ENCODE measurements at regions not wholly inside any gene's neighbourhood (a gene's known extent, or its start where the extent isn't known, plus 50 kb on each side); places are given as distances from the start of the nearest gene placed in this dataset.

DNA sequence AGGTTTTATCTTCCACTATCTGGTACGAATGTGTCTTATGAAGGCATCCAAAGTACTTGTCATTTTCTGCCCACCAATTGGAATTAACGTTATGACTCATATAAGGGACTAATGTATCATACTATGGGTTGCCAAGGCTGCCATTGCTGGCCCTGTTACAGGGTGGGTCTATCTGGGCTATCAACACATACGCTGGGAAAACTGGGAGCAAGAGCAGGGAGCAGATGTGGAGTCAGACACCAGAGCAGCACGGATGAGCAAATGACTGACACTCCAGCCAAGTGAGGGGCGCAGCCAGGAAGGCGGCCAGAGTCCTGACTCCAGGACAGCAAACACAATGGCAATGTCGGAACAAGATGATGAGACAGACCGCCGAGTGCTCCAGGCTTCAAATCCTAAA, 145.9 kb downstream of the COPS8 start:
- H4K8ac ChIP-seq (ENCODE audit: low read depth, low read length) = no peak overlapping the region
- H3K9me3 ChIP-seq (ENCODE audit: insufficient read depth, low read depth, low read length) = no peaks in the 10 kb centered on the region
- H3K9ac ChIP-seq (ENCODE audit: low read length) = no peak overlapping the region
- no peak overlapping the region for H3K4me3 ChIP-seq (ENCODE audit: low read depth, low read length)
- H3K27ac ChIP-seq (ENCODE audit: low read depth, low read length) = no peak overlapping the region
- H3K18ac ChIP-seq (ENCODE audit: low read length) = no peak overlapping the region
- H2BK5ac ChIP-seq (ENCODE audit: low read depth, low read length, poor library complexity) = no peak overlapping the region
- no peak overlapping the region for H4K12ac ChIP-seq (ENCODE audit: low read depth, low read length)
- H3K14ac ChIP-seq (ENCODE audit: low read length) = no peak overlapping the region
- no peak overlapping the region for H4K91ac ChIP-seq (ENCODE audit: low read depth, low read length)
- DNase-seq = no peak
- H2AFZ ChIP-seq (ENCODE audit: insufficient read depth, low read length, poor library complexity) = no peak overlapping the region
- no peak overlapping the region for H2BK12ac ChIP-seq (ENCODE audit: low read length)
- H3K36me3 ChIP-seq (ENCODE audit: control insufficient read depth in 1 of 2, insufficient read depth in 2 of 2, low read length in 2 of 2) = no peaks in the 10 kb centered on the region
- no peak overlapping the region for H3K4ac ChIP-seq (ENCODE audit: low read depth, low read length)
- H2BK120ac ChIP-seq (ENCODE audit: insufficient read depth, low read length, poor library complexity) = no peak overlapping the region
- no peaks in the 10 kb centered on the region for H3K27me3 ChIP-seq (ENCODE audit: insufficient read depth, low read length)
- peak overlapping the region; percentile 24 for H2AK5ac ChIP-seq (ENCODE audit: low read length)
- H3K4me1 ChIP-seq (ENCODE audit: control insufficient read depth in 1 of 2, insufficient read depth in 2 of 2, low read length in 2 of 2) = no peaks in the 10 kb centered on the region
- peaks cover 2% of the 10 kb centered on the region for H3K79me2 ChIP-seq (ENCODE audit: control insufficient read depth, insufficient read depth, low read length, poor library complexity)
- WGBS (ENCODE audit: extremely low coverage, insufficient coverage, insufficient read length) = no CpG with 5 or more reads among the region's 9 CpGs
- H3K4me2 ChIP-seq (ENCODE audit: low read length) = no peak overlapping the region
- H3K23ac ChIP-seq (ENCODE audit: low read length) = no peak overlapping the region
- H3K79me1 ChIP-seq (ENCODE audit: low read length) = no peaks in the 10 kb centered on the region

GRCh38 chr2:237232166-237232565, 146.5 kb downstream of the COPS8 start:
- Histone ChIP-seq H3K4ac (ENCODE audit: low read depth, low read length) (no peak overlapping the region), H2AK5ac (ENCODE audit: low read length) (no peak overlapping the region), H4K91ac (ENCODE audit: low read depth, low read length) (no peak overlapping the region), H2BK120ac (ENCODE audit: insufficient read depth, low read length, poor library complexity) (no peak overlapping the region), H3K27ac (ENCODE audit: low read depth, low read length) (no peak overlapping the region), H3K9me3 (ENCODE audit: insufficient read depth, low read depth, low read length) (no peaks in the 10 kb centered on the region), H3K79me1 (ENCODE audit: low read length) (no peaks in the 10 kb centered on the region), H3K23ac (ENCODE audit: low read length) (no peak overlapping the region), H3K4me3 (ENCODE audit: low read depth, low read length) (no peak overlapping the region), H3K9ac (ENCODE audit: low read length) (no peak overlapping the region), H2BK5ac (ENCODE audit: low read depth, low read length, poor library complexity) (no peak overlapping the region), H2AFZ (ENCODE audit: insufficient read depth, low read length, poor library complexity) (no peak overlapping the region), H3K36me3 (ENCODE audit: control insufficient read depth in 1 of 2, insufficient read depth in 2 of 2, low read length in 2 of 2) (no peaks in the 10 kb centered on the region), H3K79me2 (ENCODE audit: control insufficient read depth, insufficient read depth, low read length, poor library complexity) (peaks cover 2% of the 10 kb centered on the region), H3K4me2 (ENCODE audit: low read length) (no peak overlapping the region), H3K27me3 (ENCODE audit: insufficient read depth, low read length) (no peaks in the 10 kb centered on the region), H3K14ac (ENCODE audit: low read length) (no peak overlapping the region), H4K8ac (ENCODE audit: low read depth, low read length) (no peak overlapping the region), H2BK12ac (ENCODE audit: low read length) (no peak overlapping the region), H3K18ac (ENCODE audit: low read length) (no peak overlapping the region), H3K4me1 (ENCODE audit: control insufficient read depth in 1 of 2, insufficient read depth in 2 of 2, low read length in 2 of 2) (no peaks in the 10 kb centered on the region), H4K12ac (ENCODE audit: low read depth, low read length) (no peak overlapping the region)
- DNase-seq = no peak

DNA sequence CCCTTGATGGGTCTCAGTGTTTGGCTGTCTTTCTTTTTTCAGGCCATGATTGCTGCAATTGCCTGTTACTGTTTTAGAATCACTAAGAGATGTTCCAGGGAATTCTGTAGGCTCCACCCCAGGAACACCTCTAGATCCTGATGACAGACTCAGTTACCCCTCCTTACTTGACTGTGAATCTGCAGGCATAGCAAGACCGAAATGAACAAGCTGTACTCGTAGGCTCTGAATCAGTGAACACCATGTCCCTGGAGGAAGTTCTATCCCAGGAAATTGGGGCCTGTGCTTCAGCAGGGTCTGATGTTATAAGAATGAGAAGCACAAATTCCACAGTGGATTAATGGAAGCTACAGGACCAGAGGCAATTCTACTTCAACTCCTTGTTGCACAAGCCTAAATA, 148.6 kb downstream of the COPS8 start:
- no peaks in the 10 kb centered on the region for H3K9me3 ChIP-seq (ENCODE audit: insufficient read depth, low read depth, low read length)
- no peaks in the 10 kb centered on the region for H3K79me1 ChIP-seq (ENCODE audit: low read length)
- WGBS (ENCODE audit: extremely low coverage, insufficient coverage, insufficient read length) = no CpG with 5 or more reads among the region's 2 CpGs

GRCh38 chr2:237235383-237236095, 149.8 kb downstream of the COPS8 start:
- Histone ChIP-seq H3K9me3 (ENCODE audit: insufficient read depth, low read depth, low read length) (peaks cover 4% of the 10 kb centered on the region), H3K79me1 (ENCODE audit: low read length) (peaks cover 2% of the 10 kb centered on the region), H3K18ac (ENCODE audit: low read length) (no peak overlapping the region), H3K79me2 (ENCODE audit: control insufficient read depth, insufficient read depth, low read length, poor library complexity) (peaks cover 2% of the 10 kb centered on the region), H2BK12ac (ENCODE audit: low read length) (peak overlapping the region; percentile 71), H3K4ac (ENCODE audit: low read depth, low read length) (no peak overlapping the region), H3K4me1 (ENCODE audit: control insufficient read depth in 1 of 2, insufficient read depth in 2 of 2, low read length in 2 of 2) (no peaks in the 10 kb centered on the region), H4K8ac (ENCODE audit: low read depth, low read length) (no peak overlapping the region), H2BK5ac (ENCODE audit: low read depth, low read length, poor library complexity) (no peak overlapping the region), H4K12ac (ENCODE audit: low read depth, low read length) (no peak overlapping the region), H3K9ac (ENCODE audit: low read length) (no peak overlapping the region), H3K4me2 (ENCODE audit: low read length) (no peak overlapping the region), H3K23ac (ENCODE audit: low read length) (no peak overlapping the region), H3K27me3 (ENCODE audit: insufficient read depth, low read length) (no peaks in the 10 kb centered on the region), H3K36me3 (ENCODE audit: control insufficient read depth in 1 of 2, insufficient read depth in 2 of 2, low read length in 2 of 2) (peaks cover 0 to 4% of the 10 kb centered on the region in 2 experiments), H2BK120ac (ENCODE audit: insufficient read depth, low read length, poor library complexity) (no peak overlapping the region), H3K4me3 (ENCODE audit: low read depth, low read length) (no peak overlapping the region), H4K91ac (ENCODE audit: low read depth, low read length) (peak overlapping the region; percentile 56), H3K27ac (ENCODE audit: low read depth, low read length) (no peak overlapping the region), H3K14ac (ENCODE audit: low read length) (no peak overlapping the region), H2AFZ (ENCODE audit: insufficient read depth, low read length, poor library complexity) (peak overlapping the region; percentile 0), H2AK5ac (ENCODE audit: low read length) (no peak overlapping the region)
- no CpG with 5 or more reads among the region's 6 CpGs for WGBS (ENCODE audit: extremely low coverage, insufficient coverage, insufficient read length)
- DNase-seq = no peak

More for the DNA sequence above, 148.6 kb downstream of the COPS8 start:
- Histone ChIP-seq H3K9ac (ENCODE audit: low read length) (no peak overlapping the region), H3K4me1 (ENCODE audit: control insufficient read depth in 1 of 2, insufficient read depth in 2 of 2, low read length in 2 of 2) (no peaks in the 10 kb centered on the region), H3K4me2 (ENCODE audit: low read length) (no peak overlapping the region), H3K27me3 (ENCODE audit: insufficient read depth, low read length) (no peaks in the 10 kb centered on the region), H4K8ac (ENCODE audit: low read depth, low read length) (no peak overlapping the region), H3K79me2 (ENCODE audit: control insufficient read depth, insufficient read depth, low read length, poor library complexity) (peaks cover 2% of the 10 kb centered on the region), H3K18ac (ENCODE audit: low read length) (no peak overlapping the region), H3K27ac (ENCODE audit: low read depth, low read length) (no peak overlapping the region), H3K4ac (ENCODE audit: low read depth, low read length) (no peak overlapping the region), H3K23ac (ENCODE audit: low read length) (no peak overlapping the region), H3K36me3 (ENCODE audit: control insufficient read depth in 1 of 2, insufficient read depth in 2 of 2, low read length in 2 of 2) (no peaks in the 10 kb centered on the region), H2AK5ac (ENCODE audit: low read length) (no peak overlapping the region), H3K14ac (ENCODE audit: low read length) (no peak overlapping the region), H3K4me3 (ENCODE audit: low read depth, low read length) (no peak overlapping the region), H2AFZ (ENCODE audit: insufficient read depth, low read length, poor library complexity) (no peak overlapping the region), H4K12ac (ENCODE audit: low read depth, low read length) (no peak overlapping the region), H4K91ac (ENCODE audit: low read depth, low read length) (peak overlapping the region; percentile 14), H2BK5ac (ENCODE audit: low read depth, low read length, poor library complexity) (no peak overlapping the region), H2BK12ac (ENCODE audit: low read length) (no peak overlapping the region), H2BK120ac (ENCODE audit: insufficient read depth, low read length, poor library complexity) (no peak overlapping the region)
- no peak for DNase-seq
